ENCODE measurements at regions not wholly inside any gene's neighbourhood (a gene's known extent, or its start where the extent isn't known, plus 50 kb on each side); places are given as distances from the start of the nearest gene placed in this dataset.
A peak's percentile ranks its signal among the peaks of the same experiment; 100 is the strongest.

DNA sequence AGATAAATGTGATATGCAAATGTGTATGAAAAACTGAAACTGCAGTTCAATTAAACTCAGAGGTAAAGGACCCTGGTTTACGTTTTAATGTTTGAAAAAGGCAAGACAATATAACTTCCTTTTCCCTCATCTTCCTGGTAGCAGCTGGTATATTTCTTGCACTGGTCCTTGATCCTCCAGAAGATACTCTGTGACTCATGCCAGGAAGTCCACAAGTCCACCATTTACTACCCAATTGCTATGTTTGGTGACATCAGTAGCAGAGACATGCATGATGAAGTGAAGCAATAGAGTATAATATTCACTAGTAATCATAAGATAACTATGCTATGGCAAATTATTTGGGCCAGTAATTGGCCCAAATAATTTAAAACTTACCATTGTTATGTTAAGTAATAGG lies 774.5 kb upstream of the NEGR1 start:
- DNase-seq, result no peak
- 0 to 40% methylated on average over 1 of the region's 1 CpG for WGBS, 2 donors
- ATAC-seq, result no peak
- Histone ChIP-seq H3K27me3 (no peaks in the 10 kb centered on the region), H3K9me3 (peaks cover 0 to 12% (median 0%) of the 10 kb centered on the region in 11 donors), H3K36me3 (no peaks in the 10 kb centered on the region), H3K27ac (no peak overlapping the region), H3K4me3 (no peak overlapping the region), H3K4me1 (no peaks in the 10 kb centered on the region)
- TF ChIP-seq, protein P1, sequence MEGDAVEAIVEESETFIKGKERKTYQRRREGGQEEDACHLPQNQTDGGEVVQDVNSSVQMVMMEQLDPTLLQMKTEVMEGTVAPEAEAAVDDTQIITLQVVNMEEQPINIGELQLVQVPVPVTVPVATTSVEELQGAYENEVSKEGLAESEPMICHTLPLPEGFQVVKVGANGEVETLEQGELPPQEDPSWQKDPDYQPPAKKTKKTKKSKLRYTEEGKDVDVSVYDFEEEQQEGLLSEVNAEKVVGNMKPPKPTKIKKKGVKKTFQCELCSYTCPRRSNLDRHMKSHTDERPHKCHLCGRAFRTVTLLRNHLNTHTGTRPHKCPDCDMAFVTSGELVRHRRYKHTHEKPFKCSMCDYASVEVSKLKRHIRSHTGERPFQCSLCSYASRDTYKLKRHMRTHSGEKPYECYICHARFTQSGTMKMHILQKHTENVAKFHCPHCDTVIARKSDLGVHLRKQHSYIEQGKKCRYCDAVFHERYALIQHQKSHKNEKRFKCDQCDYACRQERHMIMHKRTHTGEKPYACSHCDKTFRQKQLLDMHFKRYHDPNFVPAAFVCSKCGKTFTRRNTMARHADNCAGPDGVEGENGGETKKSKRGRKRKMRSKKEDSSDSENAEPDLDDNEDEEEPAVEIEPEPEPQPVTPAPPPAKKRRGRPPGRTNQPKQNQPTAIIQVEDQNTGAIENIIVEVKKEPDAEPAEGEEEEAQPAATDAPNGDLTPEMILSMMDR (IDR thresholded peaks at IDR 0.05), result no peak
- intact Hi-C loops (cut with DNase I), result no loop called here

DNA sequence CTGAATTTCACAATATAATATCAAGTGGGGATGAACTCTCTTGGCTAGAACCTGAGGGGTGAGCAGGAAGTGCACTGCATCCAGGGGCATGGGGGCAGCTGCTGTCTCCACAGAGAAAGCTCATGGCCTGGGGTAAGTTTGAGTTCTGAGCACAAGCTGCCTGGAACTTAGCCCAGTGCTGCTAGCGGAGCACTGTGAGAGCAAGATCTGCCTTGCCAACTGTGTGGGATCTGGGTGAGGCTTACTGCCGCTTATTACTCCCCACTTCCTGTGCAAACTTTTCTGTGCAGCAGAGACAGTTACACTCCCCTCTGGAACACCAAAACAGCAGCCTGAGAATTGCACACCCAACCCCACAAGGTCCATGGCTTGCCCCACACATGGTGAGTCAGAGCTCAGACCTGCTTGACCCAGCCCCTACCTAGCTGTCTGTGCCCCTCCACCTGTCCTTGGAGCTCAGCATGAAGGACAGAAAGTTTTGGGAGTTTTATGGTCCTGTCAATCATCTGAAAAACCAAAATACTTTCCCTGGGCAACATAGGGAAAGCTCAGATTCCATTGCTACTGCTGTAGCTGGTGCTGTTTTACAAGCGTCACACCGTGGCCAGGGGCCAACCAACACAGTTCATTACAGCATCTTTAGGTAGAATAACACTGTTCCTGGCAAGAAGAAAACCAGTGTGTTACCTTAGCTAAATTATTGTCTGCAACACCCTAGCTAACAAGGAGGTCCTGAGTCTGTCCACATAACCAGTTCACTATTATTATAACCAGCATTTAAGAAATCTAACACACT lies 762.1 kb upstream of the NEGR1 start:
- Histone ChIP-seq H3K36me3 (no peaks in the 10 kb centered on the region), H3K9me3 (peaks cover 0 to 21% (median 0%) of the 10 kb centered on the region in 11 donors), H3K27me3 (no peaks in the 10 kb centered on the region), H3K4me3 (no peak overlapping the region), H3K27ac (no peak overlapping the region), H3K4me1 (no peaks in the 10 kb centered on the region)
- intact Hi-C loops (cut with DNase I), result no loop called here
- WGBS, 2 donors, result 51 to 54% methylated on average over 4 of the region's 4 CpGs
- ATAC-seq, result peak in 2 of 8 donors; percentile 19 to 47
- TF ChIP-seq, protein P1 (IDR thresholded peaks at IDR 0.05), result no peak
- DNase-seq, result no peak

DNA sequence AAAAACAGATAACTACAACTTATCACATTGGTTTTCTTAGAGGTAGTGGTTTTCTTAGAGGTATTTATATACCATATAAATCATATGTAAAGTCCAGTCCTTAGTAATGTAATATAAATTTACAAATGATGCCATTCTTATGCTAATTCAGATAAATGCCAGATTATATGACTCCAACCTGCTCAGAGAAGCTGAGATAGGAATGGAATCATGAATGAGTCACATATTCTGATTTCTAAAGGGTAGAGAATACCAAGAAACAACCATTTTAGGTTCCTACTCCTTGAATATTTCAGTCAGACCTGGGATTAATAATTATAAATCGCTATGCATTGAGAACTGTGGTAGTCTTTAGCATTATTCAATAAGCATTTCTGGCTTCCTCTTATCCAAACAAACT lies 760.1 kb upstream of the NEGR1 start:
- no peak for DNase-seq
- no peak for ATAC-seq
- no peak overlapping the region for H3K4me3 ChIP-seq
- H3K36me3 ChIP-seq, result no peaks in the 10 kb centered on the region
- WGBS, 2 donors, result 85 to 89% methylated on average over 1 of the region's 1 CpG
- intact Hi-C loops (cut with DNase I), result no loop called here
- H3K27ac ChIP-seq, result no peak overlapping the region
- TF ChIP-seq, protein P1 (IDR thresholded peaks at IDR 0.05), result no peak
- H3K9me3 ChIP-seq, result peaks cover 0 to 15% (median 0%) of the 10 kb centered on the region in 11 donors
- no peaks in the 10 kb centered on the region for H3K27me3 ChIP-seq
- H3K4me1 ChIP-seq, result no peaks in the 10 kb centered on the region

DNA sequence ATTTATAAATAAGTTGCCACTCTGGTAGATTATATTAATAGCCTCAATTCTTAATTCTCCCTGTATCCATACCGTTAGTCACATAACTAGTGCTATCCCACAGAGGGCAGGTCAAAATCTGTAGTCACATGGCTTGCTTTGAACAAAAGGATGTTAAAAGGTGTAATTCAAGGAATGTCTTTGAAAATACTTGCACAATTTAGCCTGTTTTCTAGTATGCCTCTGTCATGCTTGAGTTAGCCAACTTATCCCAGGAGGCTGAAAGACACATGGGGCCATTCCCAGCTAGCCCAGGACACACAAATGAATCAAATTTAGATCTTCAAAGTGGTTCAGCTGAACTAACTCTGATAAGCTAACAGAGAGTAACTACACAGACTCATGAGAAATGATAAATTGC lies 758.5 kb upstream of the NEGR1 start:
- ATAC-seq (no peak), DNase-seq (no peak)
- intact Hi-C loops (cut with DNase I), result no loop called here
- H3K27ac ChIP-seq, result no peak overlapping the region
- H3K4me1 ChIP-seq, result no peaks in the 10 kb centered on the region
- 76 to 83% methylated on average over 1 of the region's 1 CpG for WGBS, 2 donors
- no peaks in the 10 kb centered on the region for H3K36me3 ChIP-seq
- no peaks in the 10 kb centered on the region for H3K27me3 ChIP-seq
- TF ChIP-seq, protein P1 (IDR thresholded peaks at IDR 0.05), result no peak
- no peak overlapping the region for H3K4me3 ChIP-seq
- H3K9me3 ChIP-seq, result peaks cover 0 to 6% (median 0%) of the 10 kb centered on the region in 11 donors
